ENCODE measurements at regions not wholly inside any gene's neighbourhood (a gene's known extent, or its start where the extent isn't known, plus 50 kb on each side); places are given as distances from the start of the nearest gene placed in this dataset.

- TF ChIP-seq ZBTB7A (IDR thresholded peaks at IDR 0.05; ENCODE audit: low read depth) (no peak), EGR1 (IDR thresholded peaks at IDR 0.05) (no peak), EP300 (IDR thresholded peaks at IDR 0.05; ENCODE audit: borderline replicate concordance) (no peak), TAF1 (IDR thresholded peaks at IDR 0.05; ENCODE audit: low read depth) (no peak), CEBPB (IDR thresholded peaks at IDR 0.05) (no peak), RAD21 (IDR thresholded peaks at IDR 0.05; ENCODE audit: low read depth) (no peak), CREB1 (IDR thresholded peaks at IDR 0.05; ENCODE audit: low read depth) (no peak), YY1 (IDR thresholded peaks at IDR 0.05; ENCODE audit: low read depth) (no peak), FOXM1 (IDR thresholded peaks at IDR 0.05; ENCODE audit: borderline replicate concordance, low read depth) (no peak), TCF12 (IDR thresholded peaks at IDR 0.05; ENCODE audit: low read depth) (no peak), NFIC (IDR thresholded peaks at IDR 0.05) (no peak), TEAD4 (IDR thresholded peaks at IDR 0.05) (no peak), USF1 (IDR thresholded peaks at IDR 0.05) (no peak)
- TF ChIP-seq, protein P1, sequence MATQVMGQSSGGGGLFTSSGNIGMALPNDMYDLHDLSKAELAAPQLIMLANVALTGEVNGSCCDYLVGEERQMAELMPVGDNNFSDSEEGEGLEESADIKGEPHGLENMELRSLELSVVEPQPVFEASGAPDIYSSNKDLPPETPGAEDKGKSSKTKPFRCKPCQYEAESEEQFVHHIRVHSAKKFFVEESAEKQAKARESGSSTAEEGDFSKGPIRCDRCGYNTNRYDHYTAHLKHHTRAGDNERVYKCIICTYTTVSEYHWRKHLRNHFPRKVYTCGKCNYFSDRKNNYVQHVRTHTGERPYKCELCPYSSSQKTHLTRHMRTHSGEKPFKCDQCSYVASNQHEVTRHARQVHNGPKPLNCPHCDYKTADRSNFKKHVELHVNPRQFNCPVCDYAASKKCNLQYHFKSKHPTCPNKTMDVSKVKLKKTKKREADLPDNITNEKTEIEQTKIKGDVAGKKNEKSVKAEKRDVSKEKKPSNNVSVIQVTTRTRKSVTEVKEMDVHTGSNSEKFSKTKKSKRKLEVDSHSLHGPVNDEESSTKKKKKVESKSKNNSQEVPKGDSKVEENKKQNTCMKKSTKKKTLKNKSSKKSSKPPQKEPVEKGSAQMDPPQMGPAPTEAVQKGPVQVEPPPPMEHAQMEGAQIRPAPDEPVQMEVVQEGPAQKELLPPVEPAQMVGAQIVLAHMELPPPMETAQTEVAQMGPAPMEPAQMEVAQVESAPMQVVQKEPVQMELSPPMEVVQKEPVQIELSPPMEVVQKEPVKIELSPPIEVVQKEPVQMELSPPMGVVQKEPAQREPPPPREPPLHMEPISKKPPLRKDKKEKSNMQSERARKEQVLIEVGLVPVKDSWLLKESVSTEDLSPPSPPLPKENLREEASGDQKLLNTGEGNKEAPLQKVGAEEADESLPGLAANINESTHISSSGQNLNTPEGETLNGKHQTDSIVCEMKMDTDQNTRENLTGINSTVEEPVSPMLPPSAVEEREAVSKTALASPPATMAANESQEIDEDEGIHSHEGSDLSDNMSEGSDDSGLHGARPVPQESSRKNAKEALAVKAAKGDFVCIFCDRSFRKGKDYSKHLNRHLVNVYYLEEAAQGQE (IDR thresholded peaks at IDR 0.05; ENCODE audit: low read depth), result no peak
- TF ChIP-seq, protein P2, sequence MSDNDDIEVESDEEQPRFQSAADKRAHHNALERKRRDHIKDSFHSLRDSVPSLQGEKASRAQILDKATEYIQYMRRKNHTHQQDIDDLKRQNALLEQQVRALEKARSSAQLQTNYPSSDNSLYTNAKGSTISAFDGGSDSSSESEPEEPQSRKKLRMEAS (IDR thresholded peaks at IDR 0.05), result no peak
Observed at GRCh38 chr19:31717269-31717923, 368.2 kb upstream of the TSHZ3 start.

DNA sequence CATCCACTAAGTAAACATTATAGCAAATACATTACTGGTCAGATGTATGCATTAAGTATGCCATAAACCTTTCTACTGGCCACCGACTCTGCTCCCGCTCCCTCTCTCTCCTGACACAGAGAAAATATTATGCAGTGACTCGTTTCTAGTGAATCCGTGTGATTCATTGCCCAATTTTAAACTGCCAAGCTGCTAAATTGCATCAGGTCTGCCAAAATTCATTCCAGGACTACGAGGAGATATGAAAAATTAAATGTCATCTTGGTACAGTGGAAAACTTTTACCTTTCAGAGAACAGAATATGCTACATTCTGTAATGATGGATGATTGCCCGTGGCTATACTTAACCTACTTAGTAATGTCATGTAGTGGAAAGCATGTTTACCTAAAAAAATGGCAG is 368.8 kb upstream of the TSHZ3 start:
- TF ChIP-seq NFIC (IDR thresholded peaks at IDR 0.05) (no peak), CREB1 (IDR thresholded peaks at IDR 0.05; ENCODE audit: low read depth) (no peak), FOXM1 (IDR thresholded peaks at IDR 0.05; ENCODE audit: borderline replicate concordance, low read depth) (no peak), RAD21 (IDR thresholded peaks at IDR 0.05; ENCODE audit: low read depth) (no peak), YY1 (IDR thresholded peaks at IDR 0.05; ENCODE audit: low read depth) (no peak), ZBTB7A (IDR thresholded peaks at IDR 0.05; ENCODE audit: low read depth) (no peak), TEAD4 (IDR thresholded peaks at IDR 0.05) (no peak), TCF12 (IDR thresholded peaks at IDR 0.05; ENCODE audit: low read depth) (no peak), EGR1 (IDR thresholded peaks at IDR 0.05) (no peak), TAF1 (IDR thresholded peaks at IDR 0.05; ENCODE audit: low read depth) (no peak), USF1 (IDR thresholded peaks at IDR 0.05) (no peak)
- TF ChIP-seq, protein P1 (IDR thresholded peaks at IDR 0.05; ENCODE audit: low read depth), result no peak
- TF ChIP-seq, protein P2 (IDR thresholded peaks at IDR 0.05), result no peak

- no peak for TF ChIP-seq RAD21 (IDR thresholded peaks at IDR 0.05; ENCODE audit: low read depth)
- no peak for TF ChIP-seq ZBTB7A (IDR thresholded peaks at IDR 0.05; ENCODE audit: low read depth)
- TF ChIP-seq CEBPB (IDR thresholded peaks at IDR 0.05), result no peak
- TF ChIP-seq FOXM1 (IDR thresholded peaks at IDR 0.05; ENCODE audit: borderline replicate concordance, low read depth), result no peak
- TF ChIP-seq USF1 (IDR thresholded peaks at IDR 0.05), result no peak
- no peak for TF ChIP-seq EP300 (IDR thresholded peaks at IDR 0.05; ENCODE audit: borderline replicate concordance)
- TF ChIP-seq EGR1 (IDR thresholded peaks at IDR 0.05), result no peak
Observed at GRCh38 chr19:31718898-31719297, 369.7 kb upstream of the TSHZ3 start.

- TF ChIP-seq EGR1 (IDR thresholded peaks at IDR 0.05) (no peak), CEBPB (IDR thresholded peaks at IDR 0.05) (no peak), YY1 (IDR thresholded peaks at IDR 0.05; ENCODE audit: low read depth) (no peak), USF1 (IDR thresholded peaks at IDR 0.05) (no peak), TEAD4 (IDR thresholded peaks at IDR 0.05) (no peak), EP300 (IDR thresholded peaks at IDR 0.05; ENCODE audit: borderline replicate concordance) (no peak), FOXM1 (IDR thresholded peaks at IDR 0.05; ENCODE audit: borderline replicate concordance, low read depth) (no peak), ZBTB7A (IDR thresholded peaks at IDR 0.05; ENCODE audit: low read depth) (no peak), NFIC (IDR thresholded peaks at IDR 0.05) (no peak), TCF12 (IDR thresholded peaks at IDR 0.05; ENCODE audit: low read depth) (no peak), TAF1 (IDR thresholded peaks at IDR 0.05; ENCODE audit: low read depth) (no peak), CREB1 (IDR thresholded peaks at IDR 0.05; ENCODE audit: low read depth) (no peak), RAD21 (IDR thresholded peaks at IDR 0.05; ENCODE audit: low read depth) (no peak)
- TF ChIP-seq, protein P1 (IDR thresholded peaks at IDR 0.05; ENCODE audit: low read depth), result no peak
- TF ChIP-seq, protein P2 (IDR thresholded peaks at IDR 0.05), result no peak
Observed at GRCh38 chr19:31723101-31723500, 373.9 kb upstream of the TSHZ3 start.

Data from Ishikawa (cell line).